ENCODE measurements at regions not wholly inside any gene's neighbourhood (a gene's known extent, or its start where the extent isn't known, plus 50 kb on each side); places are given as distances from the start of the nearest gene placed in this dataset.
A peak's percentile ranks its signal among the peaks of the same experiment; 100 is the strongest.
"Not testable (repeated sequence)": the region's sequence is repeated elsewhere in the genome, so short reads cannot be mapped to it uniquely, and the experiment has no call there.

DNA sequence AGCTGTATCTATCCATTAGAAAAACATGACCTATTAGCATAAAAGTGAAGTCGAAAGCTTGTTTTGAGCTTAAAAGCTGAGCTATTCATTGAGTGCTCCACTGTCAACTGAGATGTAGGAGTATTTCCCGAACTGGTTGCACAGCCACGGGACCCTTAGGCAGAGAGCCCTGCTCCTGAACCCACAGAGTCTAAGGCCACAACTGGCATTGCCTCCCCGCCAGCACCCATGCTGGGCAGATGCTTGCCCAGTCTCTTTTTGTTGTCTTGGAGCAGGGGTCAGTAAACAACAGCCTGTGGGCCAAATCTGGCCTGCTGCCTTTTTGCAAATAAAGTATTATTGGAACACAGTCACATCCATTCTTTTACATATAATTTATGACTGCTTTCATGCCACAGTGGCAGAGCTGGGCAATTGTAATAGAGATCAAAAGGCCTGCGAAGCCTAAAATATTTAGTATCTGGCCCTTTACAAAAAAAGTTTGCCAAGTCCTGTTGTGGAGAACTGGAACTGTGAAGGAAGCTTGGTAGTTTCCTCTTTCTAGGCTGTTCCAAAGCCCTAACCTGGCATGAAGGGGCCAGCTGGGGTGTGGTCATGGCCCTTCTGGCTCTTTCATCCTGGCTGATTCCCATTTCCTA is 58.4 kb upstream of the WAPL start:
- Mint-ChIP-seq H3K4me1 (no peaks in the 10 kb centered on the region), H3K27ac (no peak overlapping the region), H3K4me3 (no peak overlapping the region), H3K9me3 (no peaks in the 10 kb centered on the region), H3K36me3 (no peaks in the 10 kb centered on the region), H3K27me3 (no peaks in the 10 kb centered on the region)
- no peak for DNase-seq

DNA sequence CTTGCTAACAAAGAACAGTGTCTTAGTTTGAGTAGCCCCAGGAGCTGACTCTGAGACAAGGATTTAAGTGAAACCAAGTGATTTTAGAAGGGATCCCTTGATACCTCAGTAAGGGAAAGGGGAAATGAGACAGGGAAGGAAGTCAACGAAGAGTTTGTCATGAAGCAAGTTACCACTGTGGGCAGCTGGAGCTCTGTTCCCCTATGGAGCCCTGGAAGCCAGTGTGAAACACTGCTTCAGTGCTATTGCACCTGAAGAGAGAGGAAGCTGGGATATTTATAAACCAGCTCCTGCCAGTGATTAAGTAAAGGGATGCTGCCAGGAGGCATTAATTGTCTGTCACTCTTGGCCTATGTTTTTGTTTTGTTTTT is 58.9 kb upstream of the WAPL start:
- no peak for DNase-seq
- Mint-ChIP-seq H3K4me3 (no peak overlapping the region), H3K27me3 (no peaks in the 10 kb centered on the region), H3K4me1 (peaks cover 2% of the 10 kb centered on the region), H3K9me3 (no peaks in the 10 kb centered on the region), H3K36me3 (no peaks in the 10 kb centered on the region), H3K27ac (no peak overlapping the region)

DNA sequence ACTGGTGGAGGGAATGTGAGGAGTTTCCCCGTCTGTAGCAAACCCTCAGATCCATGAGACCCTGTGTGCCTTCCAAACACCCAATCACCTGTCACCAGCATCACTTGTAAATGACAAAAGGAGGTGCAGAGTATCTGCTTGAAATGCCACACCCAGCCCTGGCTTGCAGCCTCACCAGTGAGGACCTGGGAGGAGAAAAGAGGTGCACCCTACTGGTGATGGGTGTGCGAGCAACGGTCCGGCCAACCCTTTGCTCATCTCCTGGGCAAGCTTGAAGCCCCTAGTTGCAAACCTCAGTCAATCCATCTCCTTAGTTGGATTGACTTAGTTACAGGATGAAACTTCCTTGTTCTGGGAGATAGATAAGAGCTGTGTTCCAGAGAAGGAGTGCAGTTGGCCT is 62.4 kb upstream of the WAPL start:
- Mint-ChIP-seq H3K27me3 (no peaks in the 10 kb centered on the region), H3K27ac (no peak overlapping the region), H3K4me3 (no peak overlapping the region), H3K9me3 (no peaks in the 10 kb centered on the region), H3K36me3 (no peaks in the 10 kb centered on the region), H3K4me1 (peaks cover 2% of the 10 kb centered on the region)
- peak; percentile 14 for DNase-seq

DNA sequence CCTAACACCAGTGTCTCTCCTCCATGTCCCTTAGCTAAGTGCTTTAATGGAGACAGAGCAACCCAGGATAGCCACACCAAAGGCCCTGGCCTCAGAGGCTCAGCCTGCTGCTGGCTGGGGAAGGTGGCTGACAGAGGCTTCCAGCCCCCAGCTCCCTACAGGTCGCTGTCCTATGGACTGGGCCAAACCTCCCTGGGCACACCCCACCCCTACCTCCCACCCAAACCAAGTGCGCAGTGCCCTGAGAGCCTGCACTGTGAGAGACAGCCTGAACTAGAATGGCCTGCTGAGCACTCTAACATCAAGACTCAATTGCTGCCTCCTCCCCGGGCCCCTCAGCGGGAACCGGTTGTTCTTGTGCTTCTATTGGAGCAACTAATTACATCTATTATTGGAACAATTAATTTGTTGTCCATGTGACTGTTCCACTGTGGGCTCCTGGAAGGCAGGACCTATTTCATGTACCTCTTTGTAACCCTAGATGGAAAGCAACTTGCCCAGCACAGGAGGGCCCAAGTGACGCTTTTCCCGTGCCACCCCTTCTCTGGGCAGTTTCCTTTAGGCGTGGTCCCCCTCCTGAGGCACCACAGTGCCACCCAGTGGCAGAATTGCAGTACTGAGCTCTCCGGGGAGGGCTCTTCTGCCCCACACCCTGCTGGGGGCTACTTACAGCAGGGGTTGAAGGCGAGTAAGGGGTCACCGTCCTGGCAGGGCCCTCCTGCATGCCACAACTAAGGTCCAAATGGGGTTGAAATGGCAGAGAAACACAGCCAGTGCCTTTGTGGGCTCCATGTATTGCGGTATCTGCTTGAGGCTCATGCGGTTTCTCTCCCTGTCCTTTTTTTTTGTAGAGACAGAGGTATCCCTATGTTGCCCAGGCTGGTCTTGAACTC is 63.7 kb upstream of the WAPL start:
- H3K9me3 Mint-ChIP-seq: no peaks in the 10 kb centered on the region
- peak; percentile 74 for DNase-seq
- H3K27me3 Mint-ChIP-seq: no peaks in the 10 kb centered on the region
- no peak overlapping the region for H3K27ac Mint-ChIP-seq
- no peaks in the 10 kb centered on the region for H3K36me3 Mint-ChIP-seq
- H3K4me1 Mint-ChIP-seq: peaks cover 2% of the 10 kb centered on the region
- H3K4me3 Mint-ChIP-seq: no peak overlapping the region

DNA sequence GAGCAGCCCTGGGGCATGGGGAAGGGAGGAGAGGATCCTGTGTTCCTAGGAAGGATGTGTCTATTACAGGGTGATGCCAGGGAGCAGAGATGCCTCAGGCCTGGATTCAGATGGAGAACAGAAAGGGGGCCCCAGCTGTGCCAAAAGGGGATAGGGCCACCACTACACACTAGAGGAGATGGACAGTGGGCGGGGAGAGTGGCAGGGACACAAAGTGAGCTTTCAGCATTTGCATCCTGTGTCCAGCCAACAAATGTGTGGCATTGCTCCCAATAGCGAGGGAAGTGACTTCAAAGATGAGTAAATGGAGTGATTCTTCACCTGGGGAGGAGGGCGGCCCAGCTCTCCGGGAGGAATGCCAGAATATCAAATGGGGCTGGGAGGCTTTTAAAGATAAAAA is 64.9 kb upstream of the WAPL start:
- Mint-ChIP-seq H3K9me3 (no peaks in the 10 kb centered on the region), H3K4me3 (no peak overlapping the region), H3K4me1 (peaks cover 2% of the 10 kb centered on the region), H3K27ac (no peak overlapping the region), H3K27me3 (no peaks in the 10 kb centered on the region), H3K36me3 (no peaks in the 10 kb centered on the region)
- DNase-seq: no peak

DNA sequence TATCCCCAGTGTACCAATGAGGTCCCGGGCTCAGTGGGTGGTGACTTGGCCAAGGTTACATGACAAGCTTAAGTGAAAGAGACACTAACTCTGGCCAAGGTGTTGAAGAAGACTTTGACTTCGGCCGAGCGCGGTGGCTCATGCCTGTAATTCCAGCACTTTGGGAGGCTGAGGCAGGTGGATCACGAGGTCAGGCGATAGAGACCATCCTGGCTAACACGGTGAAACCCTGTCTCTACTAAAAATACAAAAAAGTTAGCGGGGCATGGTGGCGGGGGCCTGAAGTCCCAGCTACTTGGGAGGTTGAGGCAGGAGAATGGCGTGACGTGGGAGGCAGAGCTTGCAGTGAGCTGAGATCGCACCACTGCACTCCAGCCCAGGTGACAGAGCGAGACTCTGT is 65.6 kb upstream of the OPN4 start:
- not testable (repeated sequence) for DNase-seq, H3K4me1 Mint-ChIP-seq, H3K27me3 Mint-ChIP-seq, H3K27ac Mint-ChIP-seq, H3K36me3 Mint-ChIP-seq, H3K9me3 Mint-ChIP-seq, H3K4me3 Mint-ChIP-seq

DNA sequence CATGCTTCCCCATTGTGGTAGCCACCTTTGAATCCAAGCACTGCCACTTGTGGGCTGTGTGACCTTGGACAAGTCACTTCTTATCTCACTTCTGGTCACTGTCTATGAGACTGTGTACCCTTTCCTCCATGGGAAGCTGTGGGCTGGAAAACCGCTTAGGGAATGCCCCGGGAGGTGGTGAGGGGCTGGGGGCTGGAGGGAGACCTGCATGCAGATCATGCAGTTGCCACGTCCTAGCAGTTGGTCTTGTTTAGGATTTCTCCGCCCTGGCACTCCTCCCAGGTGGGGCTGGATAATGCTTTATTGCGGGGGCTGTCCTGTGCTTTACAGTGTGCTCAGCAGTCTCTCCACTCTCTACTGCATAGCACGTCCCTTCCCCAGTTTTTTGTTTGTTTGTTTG is 62.9 kb upstream of the OPN4 start:
- Mint-ChIP-seq H3K36me3 (no peaks in the 10 kb centered on the region), H3K4me3 (no peak overlapping the region), H3K27me3 (no peaks in the 10 kb centered on the region), H3K4me1 (no peaks in the 10 kb centered on the region), H3K27ac (no peak overlapping the region), H3K9me3 (no peaks in the 10 kb centered on the region)
- DNase-seq: no peak

DNA sequence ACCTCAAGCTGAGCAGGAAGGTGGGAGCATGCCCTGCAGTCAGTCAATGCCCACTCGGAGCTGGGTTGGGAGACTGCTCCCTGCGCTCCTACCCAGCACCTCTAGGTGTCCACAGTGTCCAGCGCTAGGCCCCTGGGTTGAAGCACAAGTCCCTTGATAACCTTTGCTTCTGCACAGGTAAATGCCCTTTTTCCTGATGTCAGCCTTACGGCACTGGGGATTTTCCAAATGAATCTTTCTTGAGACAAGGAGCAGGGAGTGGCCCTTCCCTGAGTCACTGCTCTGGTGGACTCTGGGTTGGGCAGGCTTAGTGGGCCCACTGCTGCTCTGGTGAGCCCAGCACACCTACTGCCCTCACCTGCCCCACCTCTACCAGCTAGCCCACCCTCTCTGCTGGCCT is 61.9 kb upstream of the OPN4 start:
- H3K27me3 Mint-ChIP-seq: no peaks in the 10 kb centered on the region

DNA sequence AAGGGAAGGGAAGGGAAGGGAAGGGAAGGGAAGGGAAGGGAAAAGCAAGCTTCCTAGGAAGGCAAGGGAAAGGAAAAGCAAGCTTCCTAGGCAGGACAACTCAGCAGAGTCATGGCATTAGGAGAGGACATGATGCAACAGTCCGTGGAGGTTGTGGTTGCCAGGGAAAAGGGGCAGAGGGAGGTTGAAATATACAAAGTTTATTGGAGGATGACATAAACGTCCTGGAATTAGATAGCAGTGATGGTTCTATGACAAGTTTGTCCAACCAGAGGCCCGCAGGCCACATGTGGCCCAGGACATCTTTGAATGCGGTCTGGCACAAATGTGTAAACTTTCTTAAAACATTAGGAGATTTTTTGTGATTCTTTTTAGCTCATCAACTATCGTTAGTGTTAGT is 59.8 kb upstream of the OPN4 start:
- DNase-seq: no peak
- H3K27me3 Mint-ChIP-seq: no peaks in the 10 kb centered on the region
- no peaks in the 10 kb centered on the region for H3K4me1 Mint-ChIP-seq
- H3K36me3 Mint-ChIP-seq: no peaks in the 10 kb centered on the region
- H3K9me3 Mint-ChIP-seq: no peaks in the 10 kb centered on the region
- H3K4me3 Mint-ChIP-seq: no peak overlapping the region
- H3K27ac Mint-ChIP-seq: no peak overlapping the region

More for the DNA sequence above, 61.9 kb upstream of the OPN4 start:
- no peaks in the 10 kb centered on the region for H3K9me3 Mint-ChIP-seq
- no peaks in the 10 kb centered on the region for H3K4me1 Mint-ChIP-seq
- no peak for DNase-seq
- no peaks in the 10 kb centered on the region for H3K36me3 Mint-ChIP-seq
- H3K27ac Mint-ChIP-seq: no peak overlapping the region
- H3K4me3 Mint-ChIP-seq: no peak overlapping the region

DNA sequence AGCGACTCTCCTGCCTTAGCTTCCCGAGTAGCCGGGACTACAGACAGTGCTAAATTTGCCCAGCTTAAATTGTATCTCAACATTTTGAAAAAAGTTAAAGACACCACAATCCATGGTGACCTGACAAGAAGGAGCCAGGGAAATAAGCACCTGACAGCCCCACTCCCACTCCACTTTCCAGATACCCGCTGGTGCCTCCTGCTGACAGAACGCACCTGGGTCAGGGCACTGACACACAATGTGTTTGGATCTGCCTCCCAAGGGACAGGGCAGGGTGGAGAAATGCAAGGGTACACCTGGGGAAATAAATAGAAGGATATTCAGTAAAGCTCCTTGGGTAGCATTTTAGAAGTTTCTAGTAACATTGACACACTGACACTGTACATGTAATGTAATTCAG is 58.9 kb upstream of the OPN4 start:
- no peak overlapping the region for H3K27ac Mint-ChIP-seq
- no peaks in the 10 kb centered on the region for H3K36me3 Mint-ChIP-seq
- H3K27me3 Mint-ChIP-seq: no peaks in the 10 kb centered on the region
- H3K4me3 Mint-ChIP-seq: no peak overlapping the region
- no peak for DNase-seq
- no peaks in the 10 kb centered on the region for H3K9me3 Mint-ChIP-seq
- H3K4me1 Mint-ChIP-seq: no peaks in the 10 kb centered on the region

DNA sequence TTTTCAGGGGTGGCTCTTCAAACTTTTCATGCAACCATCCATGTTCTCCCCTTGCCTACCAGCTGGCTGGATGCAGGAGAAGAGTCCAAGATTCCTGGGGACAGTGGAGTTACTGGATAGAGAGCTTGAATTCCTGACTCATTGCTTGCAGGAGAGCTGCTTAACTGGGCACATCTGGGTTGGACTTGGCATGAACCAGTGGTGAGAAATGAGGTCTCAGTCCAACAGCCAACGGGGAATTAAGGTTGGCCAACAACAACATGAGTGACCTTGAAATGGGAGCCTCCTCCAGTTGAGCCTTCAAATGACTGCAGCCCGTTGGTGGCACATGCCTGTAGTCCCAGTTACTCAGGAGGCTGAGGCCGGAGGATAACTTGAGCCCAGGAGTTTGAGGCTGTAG is 58.1 kb upstream of the OPN4 start:
- H3K4me3 Mint-ChIP-seq: no peak overlapping the region
- no peaks in the 10 kb centered on the region for H3K4me1 Mint-ChIP-seq
- DNase-seq: no peak
- H3K9me3 Mint-ChIP-seq: no peaks in the 10 kb centered on the region
- H3K36me3 Mint-ChIP-seq: no peaks in the 10 kb centered on the region
- no peak overlapping the region for H3K27ac Mint-ChIP-seq
- H3K27me3 Mint-ChIP-seq: no peaks in the 10 kb centered on the region

DNA sequence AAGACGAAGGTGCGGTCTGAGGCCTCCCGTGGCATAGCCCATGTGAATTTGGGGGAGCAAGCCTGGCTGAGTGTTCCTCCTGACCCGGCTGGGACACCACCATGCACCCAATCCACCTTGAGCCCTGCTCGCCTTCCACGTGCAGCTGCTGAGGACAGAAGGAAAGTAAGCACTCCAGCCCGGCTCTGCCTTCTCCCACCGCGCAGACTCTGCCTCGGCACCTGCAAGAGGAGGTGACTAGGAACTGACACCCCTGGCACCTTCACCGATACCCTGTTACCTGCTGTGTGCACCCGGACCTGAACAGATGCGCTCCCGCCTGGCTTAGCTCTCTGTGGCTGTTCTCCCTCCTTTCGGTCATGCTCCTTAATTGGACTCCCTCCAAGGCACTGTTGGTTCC is 57.0 kb upstream of the OPN4 start:
- no peaks in the 10 kb centered on the region for H3K9me3 Mint-ChIP-seq
- no peaks in the 10 kb centered on the region for H3K36me3 Mint-ChIP-seq
- H3K27me3 Mint-ChIP-seq: no peaks in the 10 kb centered on the region
- no peaks in the 10 kb centered on the region for H3K4me1 Mint-ChIP-seq
- H3K4me3 Mint-ChIP-seq: no peak overlapping the region
- no peak for DNase-seq
- no peak overlapping the region for H3K27ac Mint-ChIP-seq

DNA sequence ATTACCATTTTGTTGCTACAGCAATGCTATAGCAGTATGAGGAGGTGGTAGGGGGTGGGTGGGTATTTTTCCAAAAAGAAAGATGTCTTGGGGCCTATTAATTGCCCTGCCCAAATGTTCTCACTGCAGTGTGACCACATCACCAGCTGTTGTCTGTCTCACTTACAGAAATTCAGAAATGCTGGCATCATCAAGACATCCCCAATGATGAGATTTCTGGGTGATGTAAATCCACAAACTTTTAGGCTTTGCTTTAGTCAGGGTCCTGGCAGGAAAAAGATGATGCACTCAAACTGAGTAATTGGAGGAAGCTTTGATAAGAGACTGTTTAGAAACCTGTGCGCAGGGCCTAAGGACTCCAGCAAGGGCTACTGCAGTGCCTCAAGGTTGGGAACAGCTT is 56.2 kb upstream of the OPN4 start:
- Mint-ChIP-seq H3K27ac (no peak overlapping the region), H3K27me3 (no peaks in the 10 kb centered on the region), H3K4me3 (no peak overlapping the region), H3K9me3 (no peaks in the 10 kb centered on the region), H3K4me1 (no peaks in the 10 kb centered on the region), H3K36me3 (no peaks in the 10 kb centered on the region)
- no peak for DNase-seq

DNA sequence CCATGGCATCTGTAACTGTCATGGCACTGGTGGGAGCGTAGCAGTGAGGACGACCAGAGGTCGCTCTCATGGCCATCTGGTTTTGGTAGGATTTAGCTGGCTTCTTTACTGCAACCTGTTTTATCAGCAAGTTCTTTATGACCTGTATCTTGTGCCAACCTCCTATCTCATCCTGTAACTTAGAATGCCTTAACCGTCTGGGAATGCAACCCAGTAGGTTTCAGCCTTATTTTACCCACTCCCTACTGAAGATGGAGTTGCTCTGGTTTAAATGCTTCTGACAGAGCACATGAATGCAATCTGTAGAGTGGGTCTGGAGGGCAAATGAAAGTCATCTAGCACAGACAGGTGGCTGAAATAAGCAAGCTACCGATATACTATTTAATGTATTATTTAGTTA is 55.3 kb upstream of the OPN4 start:
- H3K27ac Mint-ChIP-seq: no peak overlapping the region
- DNase-seq: no peak
- no peaks in the 10 kb centered on the region for H3K4me1 Mint-ChIP-seq
- no peaks in the 10 kb centered on the region for H3K36me3 Mint-ChIP-seq
- H3K27me3 Mint-ChIP-seq: no peaks in the 10 kb centered on the region
- H3K9me3 Mint-ChIP-seq: no peaks in the 10 kb centered on the region
- H3K4me3 Mint-ChIP-seq: no peak overlapping the region

DNA sequence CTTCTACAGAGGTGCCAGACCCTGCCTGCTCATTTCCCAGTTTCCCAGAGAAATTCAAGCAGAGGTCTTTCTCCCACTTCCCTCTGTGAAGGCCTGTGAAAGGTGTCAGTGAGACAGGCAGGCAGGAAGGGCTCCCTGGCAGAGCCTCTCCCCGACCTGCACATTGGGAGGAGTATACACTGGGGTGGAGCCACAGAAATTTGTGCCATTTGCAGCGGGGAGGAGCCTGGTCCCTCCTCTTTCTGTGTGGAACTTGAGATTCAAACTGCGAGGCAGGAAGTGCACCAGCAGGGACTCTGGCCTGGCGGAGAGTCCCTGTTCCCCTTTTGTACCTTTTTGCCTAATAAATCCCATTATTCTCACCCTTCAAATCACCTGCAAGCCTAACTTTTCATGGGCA is 54.6 kb upstream of the OPN4 start:
- H3K4me3 Mint-ChIP-seq: no peak overlapping the region
- H3K4me1 Mint-ChIP-seq: no peaks in the 10 kb centered on the region
- H3K36me3 Mint-ChIP-seq: no peaks in the 10 kb centered on the region
- no peaks in the 10 kb centered on the region for H3K27me3 Mint-ChIP-seq
- H3K27ac Mint-ChIP-seq: no peak overlapping the region
- DNase-seq: no peak
- no peaks in the 10 kb centered on the region for H3K9me3 Mint-ChIP-seq

DNA sequence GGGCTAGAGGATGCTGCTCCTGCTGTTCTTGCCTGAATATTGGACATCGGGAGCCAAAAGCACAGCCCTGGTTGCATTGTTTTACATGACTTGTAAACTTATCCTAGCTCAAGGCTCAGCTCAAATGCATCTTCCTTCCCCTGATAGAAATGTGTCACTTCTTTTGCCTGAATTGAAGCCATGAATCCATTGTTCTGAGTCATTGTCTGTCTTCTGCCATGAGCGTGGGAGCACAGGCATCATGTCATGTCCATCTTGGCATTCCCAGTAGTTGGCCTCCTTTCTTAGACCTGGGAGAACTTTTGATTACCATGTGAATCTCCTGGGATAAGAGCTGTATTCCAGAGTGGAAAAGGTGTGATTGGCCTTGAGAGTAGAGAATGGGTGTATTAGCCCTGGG is 54.1 kb upstream of the OPN4 start:
- DNase-seq: no peak
- no peaks in the 10 kb centered on the region for H3K9me3 Mint-ChIP-seq
- no peaks in the 10 kb centered on the region for H3K27me3 Mint-ChIP-seq
- no peaks in the 10 kb centered on the region for H3K36me3 Mint-ChIP-seq
- no peak overlapping the region for H3K4me3 Mint-ChIP-seq
- H3K4me1 Mint-ChIP-seq: no peaks in the 10 kb centered on the region
- H3K27ac Mint-ChIP-seq: no peak overlapping the region

Data from activated naive CD8-positive, alpha-beta T cell treated with anti-CD3 and anti-CD28 coated beads for 36 hours (primary cell).